H1 (cell line): ENCODE measurements at regions not wholly inside any gene's neighbourhood (a gene's known extent, or its start where the extent isn't known, plus 50 kb on each side); places are given as distances from the start of the nearest gene placed in this dataset. TPM values are rescaled to one million over a fixed set of nuclear protein-coding genes. Genes with fewer than 3 reads are reported as not detected.

Experiments used
- CTCF ChIA-PET: fragments of 300-600 bp; sonication (Branson Sonifier 250); formaldehyde crosslinking; loops from one replicate; lab custom pipeline; 2021; ENCODE audit not compliant: partially characterized antibody; lab: Charles Lee
- POLR2A ChIA-PET: fragments of 300-600 bp; sonication (Branson Sonifier 250); formaldehyde crosslinking; loops from one replicate; lab custom pipeline; 2021; ENCODE audit warnings: inconsistent platforms; ENCODE audit not compliant: partially characterized antibody; lab: Charles Lee
- DNase-seq, 2 experiments: peaks; one replicate each; pipeline versions ENCODE4 v3.0.0 to v3.0.0-alpha.2; 2010 to 2022; ENCODE audit warnings: low spot score in 2 of 2, low read depth in 1 of 2, mixed read lengths in 1 of 2
- FAIRE-seq: peaks from 2 replicates; lab custom pipeline; 2011; peaks lifted over from hg19 to GRCh38; lab: Jason Lieb, UNC
- H2AFZ ChIP-seq: 2 replicates; pipeline ENCODE4 v1.8.1; 2012; ENCODE audit warnings: low read length, inconsistent platforms
- H2AK5ac ChIP-seq: 2 replicates; pipeline ENCODE4 v1.6.1; 2013; ENCODE audit warnings: low read depth, low read length
- H2BK120ac ChIP-seq: replicated peaks from 2 replicates; pipeline ENCODE3; 2013; ENCODE audit warnings: low read depth, low read length, inconsistent platforms
- H2BK12ac ChIP-seq: 2 replicates; pipeline ENCODE4 v1.6.1; 2013; ENCODE audit warnings: low read depth, low read length
- H2BK15ac ChIP-seq: 2 replicates; pipeline ENCODE4 v1.6.1; 2013; ENCODE audit warnings: low read length
- H2BK20ac ChIP-seq: 2 replicates; pipeline ENCODE4 v1.6.1; 2013; ENCODE audit warnings: low read length
- H2BK5ac ChIP-seq: 2 replicates; pipeline ENCODE4 v1.6.1; 2013; ENCODE audit warnings: low read depth, low read length
- H3K14ac ChIP-seq: 2 replicates; pipeline ENCODE4 v1.6.1; 2013; ENCODE audit warnings: inconsistent platforms; ENCODE audit not compliant: insufficient read length
- H3K18ac ChIP-seq: 2 replicates; pipeline ENCODE4 v1.6.1; 2013; ENCODE audit warnings: low read length; ENCODE audit errors: extremely low read depth
- H3K23ac ChIP-seq: 2 replicates; pipeline ENCODE4 v1.6.1; 2013; ENCODE audit warnings: inconsistent platforms; ENCODE audit not compliant: insufficient read length
- H3K23me2 ChIP-seq: 2 replicates; pipeline ENCODE4 v1.6.1; 2013; ENCODE audit warnings: low read depth, low read length
- H3K27ac ChIP-seq: 2 replicates; pipeline ENCODE4 v1.6.1; 2011; ENCODE audit warnings: low read depth, low read length, inconsistent platforms
- H3K27me3 ChIP-seq, 4 experiments: replicated peaks in 1 of 4; 1 replicate in 1 of 4; 2 replicates in 3 of 4; pipeline versions ENCODE4 v1.6.1 to v1.8.1; 2011 to 2013; ENCODE audit warnings: low read length in 3 of 4, mild to moderate bottlenecking in 3 of 4, inconsistent platforms in 2 of 4, mixed read lengths in 2 of 4, moderate library complexity in 1 of 4; ENCODE audit not compliant: control insufficient read depth in 3 of 4, insufficient read depth in 3 of 4; ENCODE audit errors: extremely low read depth in 1 of 4
- H3K36me3 ChIP-seq, 4 experiments: 2 replicates each; pipeline versions ENCODE4 v1.6.1 to v1.8.1; 2011 to 2013; ENCODE audit warnings: mild to moderate bottlenecking in 4 of 4, low read length in 3 of 4, moderate library complexity in 2 of 4, control low read depth in 1 of 4, inconsistent platforms in 1 of 4; ENCODE audit not compliant: insufficient read depth in 4 of 4, control insufficient read depth in 2 of 4
- H3K4ac ChIP-seq: replicated peaks from 2 replicates; pipeline ENCODE3; 2013; ENCODE audit warnings: low read length, low read depth, mixed read lengths, inconsistent platforms; ENCODE audit not compliant: insufficient read length
- H3K4me1 ChIP-seq, 4 experiments: replicated peaks in 1 of 4; 1 replicate in 1 of 4; 2 replicates in 3 of 4; pipeline versions ENCODE4 v1.6.1 to v1.8.1; 2011 to 2013; ENCODE audit warnings: low read length in 3 of 4, inconsistent platforms in 2 of 4, mixed read lengths in 1 of 4; ENCODE audit not compliant: insufficient read depth in 4 of 4, control insufficient read depth in 3 of 4
- H3K4me2 ChIP-seq, 2 experiments: 2 replicates each; pipeline versions ENCODE4 v1.6.1 to v1.8.1; 2011 to 2013; ENCODE audit warnings: low read depth in 2 of 2, low read length in 2 of 2, control low read depth in 1 of 2, inconsistent platforms in 1 of 2, mild to moderate bottlenecking in 1 of 2; ENCODE audit not compliant: insufficient read depth in 1 of 2
- H3K4me3 ChIP-seq, 4 experiments: fragments of 200-600, 300-600 bp in 1 of 4; sonication (generic), shearing (Covaris generic), sonication (Bioruptor Twin) in 1 of 4; 2 replicates each; pipeline versions ENCODE4 v1.5.1 to v1.8.1; 2011 to 2016; ENCODE audit warnings: low read length in 4 of 4, low read depth in 3 of 4, control low read depth in 2 of 4, inconsistent platforms in 2 of 4, mild to moderate bottlenecking in 2 of 4, mixed read lengths in 1 of 4, moderate library complexity in 1 of 4; ENCODE audit not compliant: insufficient read depth in 2 of 4; ENCODE audit errors: extremely low read depth in 1 of 4
- H3K56ac ChIP-seq: replicated peaks from 2 replicates; pipeline ENCODE3; 2013; ENCODE audit warnings: low read depth, mild to moderate bottlenecking, mixed read lengths, low read length, inconsistent platforms; ENCODE audit not compliant: insufficient read length
- H3K79me1 ChIP-seq: 2 replicates; pipeline ENCODE4 v1.6.1; 2013; ENCODE audit warnings: low read depth, low read length, control low read depth
- H3K79me2 ChIP-seq, 2 experiments: 2 replicates each; pipeline versions ENCODE4 v1.6.1 to v1.8.1; 2012 to 2013; ENCODE audit warnings: low read length in 2 of 2, mild to moderate bottlenecking in 2 of 2, inconsistent platforms in 1 of 2; ENCODE audit not compliant: insufficient read depth in 2 of 2, control insufficient read depth in 1 of 2
- H3K9ac ChIP-seq, 4 experiments: replicated peaks in 1 of 4; 1 replicate in 1 of 4; 2 replicates in 3 of 4; pipeline versions ENCODE4 v1.6.1 to v1.8.1; 2011 to 2013; ENCODE audit warnings: low read depth in 3 of 4, low read length in 3 of 4, control low read depth in 2 of 4, mild to moderate bottlenecking in 2 of 4, moderate library complexity in 2 of 4, inconsistent platforms in 1 of 4; ENCODE audit errors: extremely low read depth in 1 of 4
- H3K9me3 ChIP-seq, 2 experiments: 2 replicates each; pipeline versions ENCODE4 v1.6.1 to v1.8.1; 2012 to 2013; ENCODE audit warnings: mild to moderate bottlenecking in 2 of 2, moderate library complexity in 2 of 2, control low read depth in 1 of 2, inconsistent platforms in 1 of 2, low read depth in 1 of 2, low read length in 1 of 2, mixed read lengths in 1 of 2; ENCODE audit not compliant: insufficient read depth in 2 of 2
- H4K20me1 ChIP-seq, 2 experiments: replicated peaks in 1 of 2; 2 replicates each; pipeline versions ENCODE3 to v1.8.1; 2011 to 2013; ENCODE audit warnings: inconsistent platforms in 2 of 2, low read length in 2 of 2, mild to moderate bottlenecking in 1 of 2; ENCODE audit not compliant: insufficient read depth in 2 of 2, control insufficient read depth in 1 of 2
- H4K5ac ChIP-seq: 2 replicates; pipeline ENCODE4 v1.6.1; 2013; ENCODE audit warnings: low read length, low read depth, mixed read lengths, inconsistent platforms; ENCODE audit not compliant: insufficient read length
- H4K8ac ChIP-seq: 2 replicates; pipeline ENCODE4 v1.8.0; 2013; ENCODE audit warnings: mild to moderate bottlenecking, moderate library complexity, low read length, inconsistent platforms; ENCODE audit not compliant: insufficient read depth; ENCODE audit errors: extremely low read depth
- H4K91ac ChIP-seq: replicated peaks from 2 replicates; pipeline ENCODE3; 2013; ENCODE audit warnings: low read length, mixed read lengths, inconsistent platforms; ENCODE audit not compliant: insufficient read length
- CTBP2 ChIP-seq: IDR thresholded peaks from 2 replicates; pipeline ENCODE4 v1.7.0; 2011; ENCODE audit warnings: borderline replicate concordance, mild to moderate bottlenecking, moderate library complexity, mixed read lengths, low read length; ENCODE audit not compliant: insufficient read depth, insufficient read length
- KDM4A ChIP-seq: IDR thresholded peaks from one replicate; pipeline ENCODE4 v1.7.1; 2012; ENCODE audit warnings: low read depth, mild to moderate bottlenecking, moderate library complexity, low read length, inconsistent platforms; ENCODE audit not compliant: severe bottlenecking
- USF2 ChIP-seq: IDR thresholded peaks from 2 replicates; pipeline ENCODE4 v1.6.1; 2011; ENCODE audit warnings: low read length, improper control_type of control experiment
- WGBS, 2 experiments: shearing (Covaris generic) in 1 of 2; methylation state at CpG; one replicate each; pipeline versions ENCODE4 v1.1.6 to v1.1.7; 2013 to 2015; ENCODE audit warnings: low lambda C conversion rate in 2 of 2, mixed read lengths in 2 of 2, inconsistent platforms in 1 of 2, low coverage in 1 of 2, missing lambda C conversion rate in 1 of 2; ENCODE audit not compliant: insufficient replicate concordance in 2 of 2, insufficient coverage in 1 of 2, insufficient read length in 1 of 2; ENCODE audit errors: extremely low coverage in 1 of 2, missing lambda C conversion rate in 1 of 2; 5-methylcytosine and 5-hydroxymethylcytosine counted together
- small RNA-seq: library from polyadenylated mRNA; stranded (forward); fragments of <200 nt; extraction: miRNeasy Mini kit (QIAGEN cat#:217004); gene quantifications from one replicate; pipeline ENCODE3, GENCODE V24; 2013; ENCODE audit not compliant: insufficient read depth

DNA sequence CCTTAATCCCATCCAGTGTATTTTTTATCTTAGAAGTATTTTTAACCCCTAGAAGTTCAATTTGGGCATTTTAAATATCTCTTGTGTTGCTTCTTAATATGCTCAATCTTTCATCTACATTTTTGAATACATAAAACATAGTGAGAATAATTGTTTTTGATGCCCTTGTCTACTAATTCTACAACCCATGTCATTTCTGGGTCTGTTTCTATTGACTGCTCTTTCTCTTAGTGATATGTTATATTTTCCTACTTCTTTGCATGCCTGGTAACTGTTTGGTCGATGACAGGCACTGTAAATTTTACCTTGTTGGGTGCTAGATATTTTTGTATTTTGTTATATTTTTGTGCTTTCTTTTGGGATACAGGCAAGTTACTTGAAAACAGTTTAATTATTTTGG is 56.3 kb downstream of the CYTL1 start:
- Histone ChIP-seq H3K18ac (no peak overlapping the region), H3K27me3 (no peaks in the 10 kb centered on the region), H3K56ac (no peak overlapping the region), H3K4me3 (no peak overlapping the region), H4K5ac (no peak overlapping the region), H3K23me2 (no peaks in the 10 kb centered on the region), H2AFZ (no peak overlapping the region), H3K9ac (no peak overlapping the region), H3K14ac (no peak overlapping the region), H2BK12ac (no peak overlapping the region), H2BK5ac (no peak overlapping the region), H3K4ac (no peak overlapping the region), H2AK5ac (no peak overlapping the region), H4K91ac (no peak overlapping the region), H2BK120ac (no peak overlapping the region), H3K23ac (no peak overlapping the region), H3K27ac (no peak overlapping the region), H3K4me1 (no peaks in the 10 kb centered on the region), H3K4me2 (no peak overlapping the region), H4K8ac (no peak overlapping the region), H2BK15ac (no peak overlapping the region), H2BK20ac (no peak overlapping the region), H3K9me3 (peaks cover 16 to 37% of the 10 kb centered on the region in 2 experiments), H3K79me2 (no peaks in the 10 kb centered on the region), H3K79me1 (no peaks in the 10 kb centered on the region), H4K20me1 (no peaks in the 10 kb centered on the region), H3K36me3 (no peaks in the 10 kb centered on the region)
- CTCF ChIA-PET = no interaction called here
- FAIRE-seq (no peak), DNase-seq (no peak)
- WGBS, 2 experiments = 83% methylated on average over 1 of the region's 1 CpG; no CpG with 5 or more reads in 1 of the 2 experiments
- POLR2A ChIA-PET = no interaction called here
- TF ChIP-seq USF2 (no peak), KDM4A (no peak), CTBP2 (no peak)

Small RNA genes lying in the stretch of these regions (small RNA-seq; reads per million reads assigned to genes)
- not detected for gene RN7SKP113
